ENCODE measurements at regions not wholly inside any gene's neighbourhood (a gene's known extent, or its start where the extent isn't known, plus 50 kb on each side); places are given as distances from the start of the nearest gene placed in this dataset.

GRCh38 chr13:99666146-99666805 is 165.0 kb downstream of the TM9SF2 start:
- DNase-seq (ENCODE audit: low spot score) = no peak

- no peak for DNase-seq (ENCODE audit: low spot score)
Observed at GRCh38 chr13:99665711-99666110, 164.4 kb downstream of the TM9SF2 start.

- DNase-seq (ENCODE audit: low spot score) = no peak
Observed at GRCh38 chr13:99663908-99664307, 162.6 kb downstream of the TM9SF2 start.

GRCh38 chr13:99663185-99663825 is 162.0 kb downstream of the TM9SF2 start:
- DNase-seq (ENCODE audit: low spot score) = no peak

GRCh38 chr13:99662678-99663077 is 161.4 kb downstream of the TM9SF2 start:
- no peak for DNase-seq (ENCODE audit: low spot score)

- no peak for DNase-seq (ENCODE audit: low spot score)
Observed at GRCh38 chr13:99661791-99662190, 160.5 kb downstream of the TM9SF2 start.

- DNase-seq (ENCODE audit: low spot score) = no peak
Observed at GRCh38 chr13:99659866-99660554, 158.7 kb downstream of the TM9SF2 start.

GRCh38 chr13:99659226-99659625 is 158.0 kb downstream of the TM9SF2 start:
- DNase-seq (ENCODE audit: low spot score) = no peak

GRCh38 chr13:99658261-99658991 is 157.2 kb downstream of the TM9SF2 start:
- peak; percentile 67 for DNase-seq (ENCODE audit: low spot score)

- DNase-seq (ENCODE audit: low spot score) = peak; percentile 49
Observed at GRCh38 chr13:99657848-99658260, 156.6 kb downstream of the TM9SF2 start.

GRCh38 chr13:99656844-99657381 is 155.6 kb downstream of the TM9SF2 start:
- DNase-seq (ENCODE audit: low spot score) = no peak

- DNase-seq (ENCODE audit: low spot score) = peak; percentile 67
Observed at GRCh38 chr13:99656092-99656745, 154.9 kb downstream of the TM9SF2 start.

- no peak for DNase-seq (ENCODE audit: low spot score)
Observed at GRCh38 chr13:99655351-99656091, 154.2 kb downstream of the TM9SF2 start.

GRCh38 chr13:99654076-99654475 is 152.8 kb downstream of the TM9SF2 start:
- DNase-seq (ENCODE audit: low spot score) = no peak

GRCh38 chr13:99653526-99653925 is 152.3 kb downstream of the TM9SF2 start:
- no peak for DNase-seq (ENCODE audit: low spot score)

GRCh38 chr13:99652901-99653300 is 151.6 kb downstream of the TM9SF2 start:
- DNase-seq (ENCODE audit: low spot score) = no peak

- no peak for DNase-seq (ENCODE audit: low spot score)
Observed at GRCh38 chr13:99652141-99652540, 150.9 kb downstream of the TM9SF2 start.

- no peak for DNase-seq (ENCODE audit: low spot score)
Observed at GRCh38 chr13:99651016-99651415, 149.7 kb downstream of the TM9SF2 start.

- DNase-seq (ENCODE audit: low spot score) = no peak
Observed at GRCh38 chr13:99650410-99650809, 149.1 kb downstream of the TM9SF2 start.

GRCh38 chr13:99648927-99649326 is 147.7 kb downstream of the TM9SF2 start:
- DNase-seq (ENCODE audit: low spot score) = no peak

Measured in umbilical cord (tissue), 1 donor.